ENCODE measurements at regions not wholly inside any gene's neighbourhood (a gene's known extent, or its start where the extent isn't known, plus 50 kb on each side); places are given as distances from the start of the nearest gene placed in this dataset.

DNA sequence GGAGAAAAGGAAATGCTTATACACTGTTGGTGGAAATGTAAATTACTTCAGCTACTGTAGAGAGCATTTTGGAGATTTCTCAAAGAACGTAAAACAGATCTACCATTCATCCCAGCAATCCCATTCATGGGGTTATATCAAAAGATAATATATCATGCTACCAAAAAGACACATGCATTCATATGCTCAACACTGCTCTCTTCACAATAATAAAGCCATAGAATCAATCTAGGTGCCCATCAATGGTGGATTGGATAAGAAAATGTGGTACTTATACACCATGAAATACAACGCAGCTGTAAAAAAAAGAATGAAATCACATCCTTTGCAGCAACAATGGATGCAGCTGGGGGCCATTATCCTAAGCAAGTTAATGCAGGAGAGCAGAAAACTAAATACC lies 1487.7 kb upstream of the SEL1L start:
- Histone ChIP-seq H3K4me3 (ENCODE audit: low read depth, low read length) (no peak overlapping the region), H3K27me3 (ENCODE audit: control insufficient read depth, insufficient read depth, low read length) (no peaks in the 10 kb centered on the region), H3K27ac (ENCODE audit: low read depth, low read length) (no peak overlapping the region), H3K9me3 (ENCODE audit: control insufficient read depth, insufficient read depth, low read length) (no peaks in the 10 kb centered on the region)
- no peak for DNase-seq (ENCODE audit: low read depth, low spot score)
- POLR2A ChIA-PET = no interaction called here
- TF ChIP-seq, protein P1, sequence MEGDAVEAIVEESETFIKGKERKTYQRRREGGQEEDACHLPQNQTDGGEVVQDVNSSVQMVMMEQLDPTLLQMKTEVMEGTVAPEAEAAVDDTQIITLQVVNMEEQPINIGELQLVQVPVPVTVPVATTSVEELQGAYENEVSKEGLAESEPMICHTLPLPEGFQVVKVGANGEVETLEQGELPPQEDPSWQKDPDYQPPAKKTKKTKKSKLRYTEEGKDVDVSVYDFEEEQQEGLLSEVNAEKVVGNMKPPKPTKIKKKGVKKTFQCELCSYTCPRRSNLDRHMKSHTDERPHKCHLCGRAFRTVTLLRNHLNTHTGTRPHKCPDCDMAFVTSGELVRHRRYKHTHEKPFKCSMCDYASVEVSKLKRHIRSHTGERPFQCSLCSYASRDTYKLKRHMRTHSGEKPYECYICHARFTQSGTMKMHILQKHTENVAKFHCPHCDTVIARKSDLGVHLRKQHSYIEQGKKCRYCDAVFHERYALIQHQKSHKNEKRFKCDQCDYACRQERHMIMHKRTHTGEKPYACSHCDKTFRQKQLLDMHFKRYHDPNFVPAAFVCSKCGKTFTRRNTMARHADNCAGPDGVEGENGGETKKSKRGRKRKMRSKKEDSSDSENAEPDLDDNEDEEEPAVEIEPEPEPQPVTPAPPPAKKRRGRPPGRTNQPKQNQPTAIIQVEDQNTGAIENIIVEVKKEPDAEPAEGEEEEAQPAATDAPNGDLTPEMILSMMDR (IDR thresholded peaks at IDR 0.05; ENCODE audit: low read depth, low read length) = no peak
- CTCF ChIA-PET = no interaction called here

DNA sequence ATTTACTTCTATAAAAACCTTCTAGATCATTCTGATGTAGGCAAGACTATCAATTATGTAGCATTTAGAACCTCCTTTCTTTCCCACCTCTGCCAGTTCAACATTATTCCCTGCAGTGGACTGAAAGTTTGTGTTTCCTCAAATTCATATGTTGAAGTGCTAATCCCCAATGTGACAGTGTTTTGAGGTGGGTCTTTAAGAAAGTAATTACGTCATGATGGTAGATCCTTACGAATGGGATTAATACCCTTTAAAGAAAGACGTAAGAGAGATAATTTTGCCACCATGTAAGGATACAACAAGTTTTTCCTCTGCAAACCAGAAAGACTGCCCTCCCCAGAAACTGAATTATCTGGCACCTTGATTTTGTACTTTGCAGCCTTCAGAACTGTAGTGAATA lies 1489.7 kb upstream of the SEL1L start:
- CTCF ChIA-PET = no interaction called here
- DNase-seq (ENCODE audit: low read depth, low spot score) = no peak
- POLR2A ChIA-PET = no interaction called here
- TF ChIP-seq, protein P1 (IDR thresholded peaks at IDR 0.05; ENCODE audit: low read depth, low read length) = no peak
- H3K27me3 ChIP-seq (ENCODE audit: control insufficient read depth, insufficient read depth, low read length) = no peaks in the 10 kb centered on the region
- no peaks in the 10 kb centered on the region for H3K9me3 ChIP-seq (ENCODE audit: control insufficient read depth, insufficient read depth, low read length)
- no peak overlapping the region for H3K27ac ChIP-seq (ENCODE audit: low read depth, low read length)
- H3K4me3 ChIP-seq (ENCODE audit: low read depth, low read length) = no peak overlapping the region

DNA sequence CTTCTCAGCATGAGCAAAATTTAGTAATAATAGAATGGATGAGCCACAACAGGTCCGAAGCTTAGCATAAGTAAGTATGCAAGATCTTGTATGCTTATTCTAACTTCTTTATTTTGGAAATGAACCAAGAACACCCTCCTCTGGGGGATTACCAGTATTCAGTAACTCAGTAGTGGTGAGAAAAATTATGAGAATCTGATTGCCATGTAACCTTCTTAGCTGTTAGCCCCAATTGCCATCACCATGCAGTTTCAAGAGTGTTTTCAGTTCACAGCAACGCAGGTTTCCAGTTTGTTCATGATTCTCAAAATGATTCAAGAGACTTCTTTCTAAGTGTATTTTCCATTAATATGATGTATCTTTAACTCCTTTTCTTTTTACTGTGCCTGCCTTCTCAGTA lies 1507.6 kb upstream of the SEL1L start:
- POLR2A ChIA-PET = no interaction called here
- TF ChIP-seq, protein P1 (IDR thresholded peaks at IDR 0.05; ENCODE audit: low read depth, low read length) = no peak

DNA sequence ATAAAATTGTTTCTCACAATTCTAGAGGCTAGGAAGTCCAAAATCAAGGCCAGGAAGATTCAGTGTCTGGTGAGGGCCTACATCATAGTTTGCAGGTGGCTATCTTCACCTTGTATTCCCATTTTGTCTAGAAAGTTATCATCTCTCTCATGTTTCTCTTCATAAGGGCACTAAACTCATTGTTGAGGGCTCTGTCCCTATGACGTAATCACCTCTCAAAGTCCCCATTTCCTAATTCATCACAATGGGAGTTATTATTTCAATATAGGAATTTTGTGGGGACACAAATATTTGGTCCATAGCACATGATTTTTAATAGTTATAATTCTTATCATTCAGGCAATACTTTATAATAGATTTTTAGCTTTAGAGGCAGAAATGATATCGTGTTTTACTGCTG lies 1509.2 kb upstream of the SEL1L start:
- H3K27ac ChIP-seq (ENCODE audit: low read depth, low read length) = no peak overlapping the region
- no peak overlapping the region for H3K4me3 ChIP-seq (ENCODE audit: low read depth, low read length)
- H3K9me3 ChIP-seq (ENCODE audit: control insufficient read depth, insufficient read depth, low read length) = no peaks in the 10 kb centered on the region
- H3K27me3 ChIP-seq (ENCODE audit: control insufficient read depth, insufficient read depth, low read length) = no peaks in the 10 kb centered on the region
- POLR2A ChIA-PET = no interaction called here
- DNase-seq (ENCODE audit: low read depth, low spot score) = no peak
- CTCF ChIA-PET = no interaction called here
- TF ChIP-seq, protein P1 (IDR thresholded peaks at IDR 0.05; ENCODE audit: low read depth, low read length) = no peak

More for the DNA sequence above, 1507.6 kb upstream of the SEL1L start:
- Histone ChIP-seq H3K27ac (ENCODE audit: low read depth, low read length) (no peak overlapping the region), H3K4me3 (ENCODE audit: low read depth, low read length) (no peak overlapping the region), H3K9me3 (ENCODE audit: control insufficient read depth, insufficient read depth, low read length) (no peaks in the 10 kb centered on the region), H3K27me3 (ENCODE audit: control insufficient read depth, insufficient read depth, low read length) (no peaks in the 10 kb centered on the region)
- DNase-seq (ENCODE audit: low read depth, low spot score) = no peak
- CTCF ChIA-PET = no interaction called here

DNA sequence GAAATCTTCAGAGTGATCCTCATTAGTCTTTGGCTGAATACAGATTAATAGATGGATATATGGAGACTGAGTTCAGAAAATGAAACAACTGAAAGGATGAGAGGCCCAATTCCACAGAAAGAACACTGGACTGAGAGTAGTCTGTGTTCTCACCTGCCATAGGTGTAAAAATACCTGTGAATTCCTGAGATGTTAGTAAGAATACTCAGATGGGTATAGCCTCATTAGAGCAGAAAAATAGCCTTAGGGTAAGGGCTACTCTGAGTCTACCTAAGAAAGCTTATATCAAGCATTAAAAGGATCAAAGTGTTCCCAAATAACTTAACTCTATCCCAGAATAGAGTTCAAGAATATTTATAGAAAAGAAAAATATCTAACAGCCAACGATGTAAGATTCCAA lies 1510.3 kb upstream of the SEL1L start:
- Histone ChIP-seq H3K27me3 (ENCODE audit: control insufficient read depth, insufficient read depth, low read length) (no peaks in the 10 kb centered on the region), H3K4me3 (ENCODE audit: low read depth, low read length) (no peak overlapping the region), H3K27ac (ENCODE audit: low read depth, low read length) (no peak overlapping the region), H3K9me3 (ENCODE audit: control insufficient read depth, insufficient read depth, low read length) (no peaks in the 10 kb centered on the region; the same call in 1 of the 2 replicates)
- ChIA-PET CTCF (no interaction called here), POLR2A (no interaction called here)
- no peak for DNase-seq (ENCODE audit: low read depth, low spot score)
- TF ChIP-seq, protein P1 (IDR thresholded peaks at IDR 0.05; ENCODE audit: low read depth, low read length) = no peak
